H1 (cell line): ENCODE measurements at regions not wholly inside any gene's neighbourhood (a gene's known extent, or its start where the extent isn't known, plus 50 kb on each side); places are given as distances from the start of the nearest gene placed in this dataset.

Experiments
- CHD1 ChIP-seq: IDR thresholded peaks from 2 replicates; pipeline ENCODE4 v1.6.1; 2012; ENCODE audit warnings: low read depth, low read length, improper control_type of control experiment
- KDM1A ChIP-seq: fragments of 200-600, 300-600 bp; sonication (generic); IDR thresholded peaks from 2 replicates; pipeline ENCODE4 v1.7.1; 2016; ENCODE audit warnings: mild to moderate bottlenecking, low read length, borderline replicate concordance
- RXRA ChIP-seq: IDR thresholded peaks from 2 replicates; pipeline ENCODE4 v1.6.1; 2011; ENCODE audit warnings: low read depth, mild to moderate bottlenecking, low read length, moderate library complexity; ENCODE audit not compliant: insufficient read depth

DNA sequence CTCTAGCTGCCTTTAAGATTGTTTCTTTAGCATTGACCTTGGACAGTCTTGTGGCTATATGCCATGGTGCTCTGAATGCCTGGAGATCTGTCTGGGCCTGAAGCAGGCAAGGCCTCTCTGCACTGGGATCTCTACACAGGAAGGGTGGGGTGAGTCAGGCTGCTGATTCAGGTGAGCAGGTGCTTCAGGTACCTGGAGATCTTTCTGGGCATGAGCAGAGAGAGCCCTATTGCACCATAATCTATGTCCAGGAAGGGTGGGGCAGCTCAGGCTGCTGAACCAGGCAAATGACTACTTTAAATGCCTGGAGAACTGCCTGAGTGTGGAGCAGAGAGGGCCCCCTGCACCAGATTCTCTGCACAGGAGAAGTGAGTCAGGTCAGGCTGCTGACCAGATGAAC, 94.5 kb downstream of the TPBG start (continued):
- TF ChIP-seq KDM1A (no peak), CHD1 (no peak), RXRA (no peak)
- TF ChIP-seq, all 59 proteins: peak for 0
